ENCODE measurements at regions not wholly inside any gene's neighbourhood (a gene's known extent, or its start where the extent isn't known, plus 50 kb on each side); places are given as distances from the start of the nearest gene placed in this dataset.

- TF ChIP-seq CTCF (IDR thresholded peaks at IDR 0.05) (no peak), POLR2A (IDR thresholded peaks at IDR 0.05) (no peak)
Observed at GRCh38 chrX:10390187-10390586, 230.2 kb downstream of the MID1 start.
